Transverse colon (tissue), 4 donors: ENCODE measurements at regions not wholly inside any gene's neighbourhood (a gene's known extent, or its start where the extent isn't known, plus 50 kb on each side); places are given as distances from the start of the nearest gene placed in this dataset.
"Not testable (repeated sequence)": the region's sequence is repeated elsewhere in the genome, so short reads cannot be mapped to it uniquely, and the experiment has no call there.

Experiments
- DNase-seq: peaks from one replicate; pipeline ENCODE4 v3.0.0-alpha.2; 2019
- H3K27ac ChIP-seq, 4 donors: fragments of 200-600 bp; sonication (generic); 2 replicates each; pipeline ENCODE4 v1.5.1; 2016 to 2018; ENCODE audit warnings: inconsistent platforms in 4 of 4
- H3K27me3 ChIP-seq: fragments of 200-600 bp; sonication (generic); 2 replicates; pipeline ENCODE4 v1.5.1; 2017; ENCODE audit warnings: inconsistent platforms
- H3K36me3 ChIP-seq, 4 donors: fragments of 200-600 bp; sonication (generic); 2 replicates each; pipeline ENCODE4 v1.5.1; 2017 to 2019; ENCODE audit warnings: inconsistent platforms in 4 of 4
- H3K4me1 ChIP-seq, 4 donors: fragments of 200-600 bp; sonication (generic); 2 replicates each; pipeline ENCODE4 v1.5.1; 2017 to 2020; ENCODE audit warnings: inconsistent platforms in 4 of 4
- H3K4me3 ChIP-seq, 4 donors: fragments of 200-600 bp; sonication (generic); 1 replicate in 1 of 4; 2 replicates in 3 of 4; pipeline versions ENCODE4 v1.5.1 to v1.6.1; 2017 to 2019; ENCODE audit warnings: inconsistent platforms in 4 of 4
- H3K9me3 ChIP-seq, 2 donors: fragments of 200-600 bp; sonication (generic); 2 replicates each; pipeline ENCODE4 v1.5.1; 2017 to 2019; ENCODE audit warnings: inconsistent platforms in 2 of 2
- CTCF ChIP-seq, 5 experiments: fragments of 200-600 bp in 3 of 5; fragments of 450-650 bp in 2 of 5; sonication (generic) in 3 of 5; IDR thresholded peaks; 1 replicate in 2 of 5; 2 replicates in 3 of 5; pipeline ENCODE4 v1.5.1; 2016 to 2017; ENCODE audit warnings: antibody characterized with exemption in 5 of 5, inconsistent platforms in 3 of 5, mild to moderate bottlenecking in 2 of 5, moderate library complexity in 1 of 5
- EP300 ChIP-seq: sonication (generic); formaldehyde crosslinking; IDR thresholded peaks from one replicate; pipeline ENCODE4 v1.6.1; 2017; ENCODE audit warnings: antibody characterized with exemption, low read depth
- POLR2A ChIP-seq: fragments of 450-650 bp; IDR thresholded peaks from one replicate; pipeline ENCODE4 v1.6.1; 2016; ENCODE audit warnings: antibody characterized with exemption, mild to moderate bottlenecking, moderate library complexity
- POLR2AphosphoS5 ChIP-seq, 3 donors: sonication (generic); formaldehyde crosslinking; IDR thresholded peaks; one replicate each; pipeline ENCODE4 v1.6.1; 2016; ENCODE audit warnings: antibody characterized with exemption in 3 of 3
- WGBS, 2 donors: methylation state at CpG; one replicate each; pipeline ENCODE4 v1.1.5; 2018; ENCODE audit warnings: low coverage in 1 of 2; 5-methylcytosine and 5-hydroxymethylcytosine counted together
- in situ Hi-C, 4 donors: fragments of 200-750 bp; cut with MboI; loops; one replicate each; pipeline versions ENCODE4 v1.15.0 to v1.15.1; 2017; ENCODE audit warnings: low sequenced_read_pairs in 3 of 4, low pct_ligation_motif_present in 1 of 4, low pct_unique_long_range_greater_than_20kb in 1 of 4
- intact Hi-C: fragments of 100-400 bp; cut with DNase I; formaldehyde crosslinking; loops from one replicate; pipeline ENCODE4 v1.15.1; 2023; ENCODE audit warnings: low total_unique reads

GRCh38 chr2:40027968-40028367, 248.9 kb upstream of the THUMPD2 start:
- H3K27ac ChIP-seq, result no peak overlapping the region
- in situ Hi-C loops (no loop called here), intact Hi-C loops (no loop called here)
- H3K4me1 ChIP-seq, result no peaks in the 10 kb centered on the region
- no peaks in the 10 kb centered on the region for H3K36me3 ChIP-seq
- H3K9me3 ChIP-seq, result no peaks in the 10 kb centered on the region
- WGBS, 2 donors, result 76 to 100% methylated on average over 1 of the region's 1 CpG
- no peak for DNase-seq
- no peaks in the 10 kb centered on the region for H3K27me3 ChIP-seq
- H3K4me3 ChIP-seq, result no peak overlapping the region
- TF ChIP-seq EP300 (no peak), POLR2AphosphoS5 (IDR thresholded peaks at IDR 0.05) (no peak)

- H3K4me3 ChIP-seq, H3K4me1 ChIP-seq, intact Hi-C loops, H3K36me3 ChIP-seq, H3K9me3 ChIP-seq, in situ Hi-C loops, H3K27ac ChIP-seq, H3K27me3 ChIP-seq, DNase-seq: not testable (repeated sequence)
- WGBS, 2 donors, result 76 to 86% methylated on average over 1 to 3 of the region's 3 CpGs
These were observed 246.2 kb upstream of the THUMPD2 start for GRCh38 chr2:40025276-40025675.

- TF ChIP-seq POLR2AphosphoS5 (IDR thresholded peaks at IDR 0.05) (no peak), POLR2A (no peak), CTCF (IDR thresholded peaks at IDR 0.05) (no peak), EP300 (no peak)
- H3K4me3 ChIP-seq, result no peak overlapping the region
These were observed 241.9 kb upstream of the THUMPD2 start for GRCh38 chr2:40020997-40021396.

GRCh38 chr2:40016151-40016885, 237.3 kb upstream of the THUMPD2 start:
- intact Hi-C loops, result no loop called here
- Histone ChIP-seq H3K9me3 (peaks cover 0 to 4% of the 10 kb centered on the region in 2 donors), H3K27me3 (no peaks in the 10 kb centered on the region), H3K36me3 (no peaks in the 10 kb centered on the region), H3K27ac (no peak overlapping the region), H3K4me3 (no peak overlapping the region), H3K4me1 (no peaks in the 10 kb centered on the region)
- 47 to 68% methylated on average over 1 of the region's 1 CpG for WGBS, 2 donors
- in situ Hi-C loops, result no loop called here
- TF ChIP-seq POLR2AphosphoS5 (IDR thresholded peaks at IDR 0.05) (no peak), CTCF (IDR thresholded peaks at IDR 0.05) (no peak), POLR2A (no peak), EP300 (no peak)
- DNase-seq, result no peak

More at GRCh38 chr2:40020997-40021396, 241.9 kb upstream of the THUMPD2 start:
- no peak for DNase-seq
- intact Hi-C loops (no loop called here), in situ Hi-C loops (no loop called here)
- no peak overlapping the region for H3K27ac ChIP-seq
- peaks cover 0 to 6% of the 10 kb centered on the region in 2 donors for H3K9me3 ChIP-seq
- no peaks in the 10 kb centered on the region for H3K4me1 ChIP-seq
- H3K27me3 ChIP-seq, result no peaks in the 10 kb centered on the region
- H3K36me3 ChIP-seq, result no peaks in the 10 kb centered on the region
- 100% methylated on average over 1 of the region's 1 CpG; no CpG with 5 or more reads in 1 of the 2 donors for WGBS, 2 donors

GRCh38 chr2:40013962-40014361, 234.9 kb upstream of the THUMPD2 start:
- intact Hi-C loops, H3K36me3 ChIP-seq: not testable (repeated sequence)

More at GRCh38 chr2:40013962-40014361, 234.9 kb upstream of the THUMPD2 start:
- in situ Hi-C loops, H3K4me3 ChIP-seq, H3K27ac ChIP-seq, H3K27me3 ChIP-seq, H3K9me3 ChIP-seq, H3K4me1 ChIP-seq, DNase-seq: not testable (repeated sequence)
- WGBS, 2 donors, result 98% methylated on average over 11 of the region's 17 CpGs; no CpG with 5 or more reads in 1 of the 2 donors
